Testis (tissue), 2 donors: ENCODE measurements at regions not wholly inside any gene's neighbourhood (a gene's known extent, or its start where the extent isn't known, plus 50 kb on each side); places are given as distances from the start of the nearest gene placed in this dataset.

Source experiments
- CTCF ChIP-seq, 3 experiments: fragments of 450-650 bp in 2 of 3; fragments of 200-600 bp in 1 of 3; sonication (generic) in 1 of 3; IDR thresholded peaks; one replicate each; pipeline ENCODE4 v1.5.1; 2016 to 2019; ENCODE audit warnings: antibody characterized with exemption in 3 of 3, mild to moderate bottlenecking in 2 of 3, moderate library complexity in 1 of 3
- POLR2A ChIP-seq: fragments of 450-650 bp; IDR thresholded peaks from one replicate; pipeline ENCODE4 v1.6.1; 2017; ENCODE audit warnings: antibody characterized with exemption, mild to moderate bottlenecking, moderate library complexity

GRCh38 chr6:6912817-6913744, 194.7 kb upstream of the RREB1 start:
- TF ChIP-seq CTCF (IDR thresholded peaks at IDR 0.05), result no peak
- TF ChIP-seq POLR2A, result no peak
